ENCODE measurements at regions not wholly inside any gene's neighbourhood (a gene's known extent, or its start where the extent isn't known, plus 50 kb on each side); places are given as distances from the start of the nearest gene placed in this dataset.

- ATAC-seq (no peak), DNase-seq (no peak)
- Histone ChIP-seq H3K27ac (no peak overlapping the region), H3K4me1 (no peaks in the 10 kb centered on the region), H3K9me3 (no peaks in the 10 kb centered on the region), H3K27me3 (no peaks in the 10 kb centered on the region), H3K36me3 (no peaks in the 10 kb centered on the region), H3K4me3 (no peak overlapping the region)
- no peak for TF ChIP-seq CTCF (IDR thresholded peaks at IDR 0.05)
- intact Hi-C loops (cut with DNase I), result no loop called here
These were observed 106.8 kb upstream of the AFDN start for GRCh38 chr6:167719920-167720319.

- no peak for DNase-seq
- Histone ChIP-seq H3K4me3 (no peak overlapping the region), H3K27ac (no peak overlapping the region), H3K9me3 (no peaks in the 10 kb centered on the region), H3K36me3 (no peaks in the 10 kb centered on the region), H3K27me3 (no peaks in the 10 kb centered on the region), H3K4me1 (no peaks in the 10 kb centered on the region)
- no peak for TF ChIP-seq CTCF (IDR thresholded peaks at IDR 0.05)
- ATAC-seq, result no peak
- intact Hi-C loops (cut with DNase I), result no loop called here
These were observed 106.0 kb upstream of the AFDN start for GRCh38 chr6:167720456-167721285.

- ATAC-seq, result no peak
- H3K4me1 ChIP-seq, result no peaks in the 10 kb centered on the region
- H3K9me3 ChIP-seq, result no peaks in the 10 kb centered on the region
- no peak for DNase-seq
- no peaks in the 10 kb centered on the region for H3K27me3 ChIP-seq
- no peak overlapping the region for H3K4me3 ChIP-seq
- H3K27ac ChIP-seq, result no peak overlapping the region
- intact Hi-C loops (cut with DNase I), result no loop called here
- TF ChIP-seq CTCF (IDR thresholded peaks at IDR 0.05), result no peak
- no peaks in the 10 kb centered on the region for H3K36me3 ChIP-seq
These were observed 105.4 kb upstream of the AFDN start for GRCh38 chr6:167721291-167721690.

- H3K27ac ChIP-seq, result no peak overlapping the region
- H3K9me3 ChIP-seq, result no peaks in the 10 kb centered on the region
- H3K27me3 ChIP-seq, result no peaks in the 10 kb centered on the region
- intact Hi-C loops (cut with DNase I), result no loop called here
- H3K36me3 ChIP-seq, result no peaks in the 10 kb centered on the region
- no peak for DNase-seq
- ATAC-seq, result peak; percentile 48
- no peaks in the 10 kb centered on the region for H3K4me1 ChIP-seq
- H3K4me3 ChIP-seq, result no peak overlapping the region
- TF ChIP-seq CTCF (IDR thresholded peaks at IDR 0.05), result no peak
These were observed 103.9 kb upstream of the AFDN start for GRCh38 chr6:167722634-167723309.

GRCh38 chr6:167726043-167726621, 100.6 kb upstream of the AFDN start:
- Histone ChIP-seq H3K9me3 (no peaks in the 10 kb centered on the region), H3K4me1 (no peaks in the 10 kb centered on the region), H3K36me3 (no peaks in the 10 kb centered on the region), H3K27me3 (no peaks in the 10 kb centered on the region), H3K27ac (no peak overlapping the region), H3K4me3 (no peak overlapping the region)
- ATAC-seq, result no peak
- no peak for DNase-seq
- no peak for TF ChIP-seq CTCF (IDR thresholded peaks at IDR 0.05)
- intact Hi-C loops (cut with DNase I), result no loop called here

Measured in upper lobe of right lung (tissue), 1 donor.